ENCODE measurements at regions not wholly inside any gene's neighbourhood (a gene's known extent, or its start where the extent isn't known, plus 50 kb on each side); places are given as distances from the start of the nearest gene placed in this dataset.

DNA sequence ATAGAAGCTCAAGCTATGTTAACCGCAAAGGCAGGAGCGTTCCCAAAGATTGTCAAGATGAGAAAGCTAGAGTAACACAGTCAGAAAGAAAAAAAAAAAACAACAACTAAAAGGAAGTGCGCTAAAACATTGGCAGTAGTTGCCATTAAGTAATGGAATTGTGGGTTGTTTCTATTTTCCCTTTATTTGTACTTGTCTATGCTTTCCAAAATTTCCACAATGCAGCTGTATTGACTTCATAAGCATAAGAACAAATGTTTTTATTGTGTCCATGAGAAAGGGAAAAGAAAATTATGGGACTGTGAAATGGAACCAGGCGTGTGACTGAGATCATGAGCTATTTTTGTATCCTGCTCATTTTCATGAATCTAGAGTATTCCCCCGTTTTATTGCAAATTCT, 153.4 kb downstream of the TMEM114 start:
- TF ChIP-seq, protein P1, sequence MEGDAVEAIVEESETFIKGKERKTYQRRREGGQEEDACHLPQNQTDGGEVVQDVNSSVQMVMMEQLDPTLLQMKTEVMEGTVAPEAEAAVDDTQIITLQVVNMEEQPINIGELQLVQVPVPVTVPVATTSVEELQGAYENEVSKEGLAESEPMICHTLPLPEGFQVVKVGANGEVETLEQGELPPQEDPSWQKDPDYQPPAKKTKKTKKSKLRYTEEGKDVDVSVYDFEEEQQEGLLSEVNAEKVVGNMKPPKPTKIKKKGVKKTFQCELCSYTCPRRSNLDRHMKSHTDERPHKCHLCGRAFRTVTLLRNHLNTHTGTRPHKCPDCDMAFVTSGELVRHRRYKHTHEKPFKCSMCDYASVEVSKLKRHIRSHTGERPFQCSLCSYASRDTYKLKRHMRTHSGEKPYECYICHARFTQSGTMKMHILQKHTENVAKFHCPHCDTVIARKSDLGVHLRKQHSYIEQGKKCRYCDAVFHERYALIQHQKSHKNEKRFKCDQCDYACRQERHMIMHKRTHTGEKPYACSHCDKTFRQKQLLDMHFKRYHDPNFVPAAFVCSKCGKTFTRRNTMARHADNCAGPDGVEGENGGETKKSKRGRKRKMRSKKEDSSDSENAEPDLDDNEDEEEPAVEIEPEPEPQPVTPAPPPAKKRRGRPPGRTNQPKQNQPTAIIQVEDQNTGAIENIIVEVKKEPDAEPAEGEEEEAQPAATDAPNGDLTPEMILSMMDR (IDR thresholded peaks at IDR 0.05; ENCODE audit: insufficient read depth, low read length, missing control alignments), result no peak
- ChIA-PET CTCF (no interaction called here), POLR2A (no interaction called here)
- DNase-seq (ENCODE audit: low read depth, low spot score), result no peak
- no peak overlapping the region for H3K4me3 ChIP-seq (ENCODE audit: low read depth, low read length)

DNA sequence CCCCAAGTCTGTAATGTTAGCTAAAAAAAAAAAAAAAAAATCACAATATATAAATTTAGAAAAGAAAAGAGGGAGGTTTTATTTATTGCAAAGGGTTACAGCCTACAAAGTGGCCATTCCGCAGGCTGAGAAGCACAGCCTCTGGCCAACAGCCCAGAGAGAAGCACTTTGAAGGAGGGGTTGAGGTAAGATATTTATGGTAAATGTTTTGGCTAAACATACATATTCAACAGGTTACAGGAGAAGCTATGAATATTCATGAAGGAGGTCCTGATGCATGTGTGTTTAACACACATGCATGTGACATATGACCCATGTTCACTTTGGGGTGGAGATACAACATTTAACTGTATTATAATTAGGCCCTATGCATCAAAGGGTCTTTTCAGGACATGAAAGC, 158.5 kb downstream of the TMEM114 start:
- CTCF ChIA-PET, result no interaction called here
- no peak for DNase-seq (ENCODE audit: low read depth, low spot score)
- TF ChIP-seq, protein P1 (IDR thresholded peaks at IDR 0.05; ENCODE audit: insufficient read depth, low read length, missing control alignments), result no peak
- H3K4me3 ChIP-seq (ENCODE audit: low read depth, low read length), result no peak overlapping the region
- POLR2A ChIA-PET, result no interaction called here

DNA sequence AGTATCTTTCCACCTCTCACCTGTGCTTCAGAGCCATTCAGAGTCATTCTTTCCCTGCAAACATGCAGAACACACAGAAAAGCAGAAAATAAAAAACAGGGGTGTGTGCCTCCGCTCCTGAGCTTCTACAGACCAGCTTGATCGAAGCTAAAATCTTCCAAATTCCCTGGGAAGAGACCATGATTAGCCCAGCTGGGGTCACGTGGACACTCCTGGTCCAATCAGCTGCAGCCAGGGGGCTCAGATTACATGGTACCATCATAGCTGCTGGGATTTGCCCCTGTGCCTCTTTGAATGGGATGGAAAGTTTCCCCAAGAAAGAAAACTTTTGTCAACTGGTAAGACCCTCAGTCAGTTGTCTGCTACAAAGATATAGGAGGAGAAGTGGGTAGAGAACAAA, 159.9 kb downstream of the TMEM114 start:
- ChIA-PET POLR2A (no interaction called here), CTCF (no interaction called here)
- no peak for DNase-seq (ENCODE audit: low read depth, low spot score)
- H3K4me3 ChIP-seq (ENCODE audit: low read depth, low read length), result no peak overlapping the region
- TF ChIP-seq, protein P1 (IDR thresholded peaks at IDR 0.05; ENCODE audit: insufficient read depth, low read length, missing control alignments), result no peak

DNA sequence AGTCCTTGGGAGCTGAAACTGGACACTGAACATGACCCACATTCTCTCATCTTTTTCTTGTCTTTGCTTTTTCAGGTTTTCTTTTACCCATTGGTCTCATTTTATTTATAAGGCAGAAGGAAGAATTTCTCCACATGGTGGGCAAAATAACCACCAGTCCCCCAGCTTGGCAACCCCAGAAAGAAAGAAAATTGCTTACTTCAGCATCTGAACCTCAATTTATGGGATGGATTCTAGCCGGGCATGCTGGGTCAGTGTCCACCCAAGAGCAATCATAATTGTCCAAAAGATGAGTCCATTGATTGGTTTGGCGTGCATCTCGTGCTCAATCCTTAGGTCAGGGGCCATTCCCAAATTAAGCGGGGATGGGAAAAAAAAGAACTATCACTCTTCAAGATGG, 163.7 kb downstream of the TMEM114 start:
- TF ChIP-seq, protein P1 (IDR thresholded peaks at IDR 0.05; ENCODE audit: insufficient read depth, low read length, missing control alignments), result no peak
- POLR2A ChIA-PET, result no interaction called here
- CTCF ChIA-PET, result no interaction called here
- H3K4me3 ChIP-seq (ENCODE audit: low read depth, low read length), result no peak overlapping the region
- DNase-seq (ENCODE audit: low read depth, low spot score), result no peak

DNA sequence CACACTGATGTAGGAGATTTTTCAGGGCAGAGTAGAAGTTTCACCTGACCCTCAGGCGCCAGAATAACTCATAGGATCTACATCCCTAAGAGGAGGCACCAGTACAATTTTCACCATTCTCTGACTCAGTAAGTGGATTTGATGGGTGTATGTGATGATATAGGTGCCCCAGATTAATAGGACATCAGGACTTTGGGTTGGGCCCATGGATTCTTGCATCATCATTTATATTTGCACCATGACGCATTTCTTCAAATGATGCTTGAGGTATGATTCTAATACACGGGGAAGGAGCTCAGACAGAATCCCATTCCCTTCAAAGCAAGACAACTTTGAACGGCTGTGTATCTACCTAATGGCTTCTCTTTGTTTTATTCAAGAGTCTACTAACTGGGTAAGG, 173.2 kb downstream of the TMEM114 start:
- DNase-seq (ENCODE audit: low read depth, low spot score), result no peak
- TF ChIP-seq, protein P1 (IDR thresholded peaks at IDR 0.05; ENCODE audit: insufficient read depth, low read length, missing control alignments), result no peak
- ChIA-PET POLR2A (no interaction called here), CTCF (no interaction called here)
- H3K4me3 ChIP-seq (ENCODE audit: low read depth, low read length), result no peak overlapping the region

DNA sequence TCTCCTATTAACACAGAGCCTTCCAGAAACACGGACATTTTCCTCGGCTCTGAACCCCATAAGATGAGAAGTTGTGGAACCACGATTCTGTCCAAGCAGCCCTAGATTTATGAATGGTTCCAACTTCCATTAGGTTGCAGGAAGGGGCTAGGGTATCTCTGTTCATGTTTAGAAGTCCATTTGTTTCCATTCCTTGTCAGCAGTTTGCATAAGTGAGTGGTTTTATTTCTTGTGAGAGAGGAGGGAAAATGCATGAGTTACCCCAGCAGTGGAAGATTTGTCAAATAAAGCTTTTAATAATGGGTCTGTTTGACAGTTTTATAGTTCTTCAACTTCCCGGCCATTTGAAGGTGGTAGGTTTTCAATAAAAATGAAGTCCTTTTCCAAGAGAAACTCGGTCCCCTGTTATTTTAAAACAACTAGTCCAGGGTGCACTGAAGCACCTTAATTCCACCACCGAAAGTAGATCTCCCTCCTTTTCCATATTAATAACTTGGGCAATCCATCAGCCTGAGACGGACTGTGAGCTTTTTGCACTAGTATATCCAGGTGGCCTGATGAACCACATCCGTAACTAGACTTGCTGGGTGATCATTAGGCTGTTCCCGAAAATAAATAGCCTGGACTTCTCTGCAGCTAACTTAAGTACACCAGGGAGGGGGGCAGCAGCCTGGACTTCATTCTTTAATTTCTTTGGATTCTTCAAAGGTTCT, 181.3 kb downstream of the TMEM114 start:
- DNase-seq (ENCODE audit: low read depth, low spot score), result no peak
- POLR2A ChIA-PET, result no interaction called here
- no peak overlapping the region for H3K4me3 ChIP-seq (ENCODE audit: low read depth, low read length)
- CTCF ChIA-PET, result no interaction called here
- TF ChIP-seq, protein P1 (IDR thresholded peaks at IDR 0.05; ENCODE audit: insufficient read depth, low read length, missing control alignments), result no peak

All from AG04449 (cell line).